Panc1 (cell line): ENCODE measurements at regions not wholly inside any gene's neighbourhood (a gene's known extent, or its start where the extent isn't known, plus 50 kb on each side); places are given as distances from the start of the nearest gene placed in this dataset.

ENCODE experiments used
- POLR2AphosphoS5 ChIP-seq: IDR thresholded peaks from 2 replicates; pipeline ENCODE4 v1.6.1; 2012; ENCODE audit warnings: mild to moderate bottlenecking, low read depth, low read length, moderate library complexity
- TCF7L2 ChIP-seq: IDR thresholded peaks from 2 replicates; pipeline ENCODE4 v1.6.1; 2011; ENCODE audit warnings: mild to moderate bottlenecking, low read depth, low read length, inconsistent platforms

GRCh38 chr11:35071722-35072121 is 67.2 kb upstream of the CD44 start:
- TF ChIP-seq POLR2AphosphoS5: no peak
- no peak for TF ChIP-seq TCF7L2
